GM21619 (cell line): ENCODE measurements at regions not wholly inside any gene's neighbourhood (a gene's known extent, or its start where the extent isn't known, plus 50 kb on each side); places are given as distances from the start of the nearest gene placed in this dataset.
"Not testable (repeated sequence)": the region's sequence is repeated elsewhere in the genome, so short reads cannot be mapped to it uniquely, and the experiment has no call there.

ENCODE experiments used
- ATAC-seq: cut with Tn5 transposase; IDR thresholded peaks from one replicate; pipeline ENCODE4 v1.9.1; 2021; ENCODE audit not compliant: unreplicated experiment

DNA sequence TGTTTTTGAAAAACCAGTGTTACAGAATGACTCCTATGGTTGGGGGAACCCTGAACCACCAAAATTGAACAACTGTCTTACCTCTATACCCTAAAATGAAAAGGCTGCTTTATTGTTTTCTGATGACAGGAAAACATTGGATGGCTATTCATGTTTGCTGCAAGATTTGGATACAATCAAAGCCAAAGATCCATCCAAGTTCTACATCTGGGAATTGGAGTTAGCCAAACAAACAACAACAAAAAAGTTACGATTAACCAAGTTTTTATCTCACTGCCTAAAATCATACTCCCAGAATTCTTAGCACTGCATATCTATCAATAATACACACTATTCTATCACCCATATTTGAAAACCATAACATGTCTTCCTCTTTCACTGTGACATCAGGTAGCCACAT, 349.7 kb upstream of the SLC7A11 start:
- ATAC-seq: no peak

DNA sequence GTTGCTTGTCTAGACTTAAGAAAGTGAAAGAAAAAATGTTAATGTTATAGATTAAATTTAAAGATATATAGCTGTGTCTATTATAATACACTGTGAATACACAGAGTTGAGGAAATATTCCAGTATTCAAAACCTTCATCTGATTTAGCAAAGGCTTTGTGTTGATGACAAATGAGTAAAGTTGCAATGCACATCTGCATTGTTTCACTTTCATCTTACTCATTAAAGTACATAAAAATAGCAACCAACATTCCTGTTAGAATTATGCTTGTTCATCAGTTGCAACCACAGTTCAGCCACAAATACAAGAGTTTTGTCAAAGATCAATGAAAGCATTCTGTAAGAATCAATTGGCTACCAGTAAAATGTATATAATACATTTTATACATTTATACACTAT, 346.4 kb upstream of the SLC7A11 start:
- ATAC-seq: no peak

DNA sequence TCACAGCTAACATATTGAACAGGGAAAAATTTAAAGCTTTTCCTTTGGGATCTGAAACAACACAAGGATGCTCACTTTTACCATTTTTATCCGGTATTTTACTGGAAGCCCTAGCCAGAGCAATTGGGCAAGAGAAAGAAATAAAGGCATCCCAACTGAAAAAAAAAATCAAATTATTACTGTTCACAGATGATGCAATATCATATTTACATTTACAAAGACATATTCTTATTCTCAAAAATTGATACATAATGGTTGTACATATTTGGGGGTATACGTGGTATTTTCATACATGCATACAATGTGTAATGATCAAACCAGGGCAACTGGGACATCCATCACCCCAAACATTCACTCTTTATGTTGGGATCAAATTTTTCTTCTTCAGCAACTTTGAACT, 337.0 kb upstream of the SLC7A11 start:
- no peak for ATAC-seq

DNA sequence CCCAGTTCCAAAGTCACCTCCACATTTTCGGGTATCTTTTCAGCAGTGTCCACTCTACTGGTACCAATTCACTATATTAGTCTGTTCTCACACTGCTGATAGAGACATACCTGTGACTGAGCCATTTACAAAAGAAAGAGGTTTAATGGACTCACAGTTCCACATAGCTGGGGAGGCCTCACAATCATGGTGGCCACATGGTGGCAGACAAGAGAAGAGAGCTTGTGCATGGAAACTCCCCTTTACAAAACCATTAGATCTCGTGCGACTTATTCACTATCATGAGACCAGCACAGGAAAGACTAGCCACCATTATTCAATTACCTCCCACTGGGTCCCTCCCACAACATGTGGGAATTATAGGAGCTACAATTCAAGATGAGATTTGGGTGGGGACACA, 335.7 kb upstream of the SLC7A11 start:
- ATAC-seq: not testable (repeated sequence)

DNA sequence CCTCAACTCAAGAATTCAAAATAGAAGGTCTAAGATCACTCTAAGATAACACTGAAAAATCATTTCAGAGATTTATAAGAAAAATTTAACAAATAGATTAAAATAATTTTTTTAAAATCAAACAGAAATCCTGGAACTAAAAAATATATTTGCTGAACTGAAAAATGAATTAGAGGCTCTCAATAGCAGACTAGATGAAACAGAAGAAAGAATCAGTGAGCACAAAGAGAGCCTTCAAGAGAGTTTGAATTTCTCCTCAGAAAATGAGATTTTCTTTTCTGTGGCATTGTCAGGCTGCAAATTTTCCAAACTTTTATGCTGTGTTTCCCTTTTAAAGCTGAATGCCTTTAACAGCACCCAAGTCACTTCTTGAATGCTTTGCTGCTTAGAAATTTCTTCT, 335.0 kb upstream of the SLC7A11 start:
- no peak for ATAC-seq

DNA sequence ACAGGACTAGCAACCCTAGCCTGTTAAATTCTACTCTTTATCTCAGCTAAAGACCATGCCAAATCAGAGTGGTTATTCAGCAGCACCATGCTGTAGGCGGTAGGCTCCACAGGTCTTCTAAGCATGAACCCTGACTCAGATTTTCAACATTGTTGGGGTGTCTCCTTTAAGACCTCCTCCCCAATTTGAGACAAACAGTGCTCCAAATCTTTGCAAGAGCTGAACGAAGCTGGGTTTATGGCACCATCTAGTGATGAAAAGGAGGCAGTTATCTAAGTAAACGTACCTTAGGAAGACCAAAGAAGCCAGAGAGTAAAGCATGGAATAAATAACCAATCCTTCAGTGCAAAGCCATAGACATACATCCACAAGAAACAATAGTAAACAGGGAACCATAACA, 334.5 kb upstream of the SLC7A11 start:
- ATAC-seq: no peak

DNA sequence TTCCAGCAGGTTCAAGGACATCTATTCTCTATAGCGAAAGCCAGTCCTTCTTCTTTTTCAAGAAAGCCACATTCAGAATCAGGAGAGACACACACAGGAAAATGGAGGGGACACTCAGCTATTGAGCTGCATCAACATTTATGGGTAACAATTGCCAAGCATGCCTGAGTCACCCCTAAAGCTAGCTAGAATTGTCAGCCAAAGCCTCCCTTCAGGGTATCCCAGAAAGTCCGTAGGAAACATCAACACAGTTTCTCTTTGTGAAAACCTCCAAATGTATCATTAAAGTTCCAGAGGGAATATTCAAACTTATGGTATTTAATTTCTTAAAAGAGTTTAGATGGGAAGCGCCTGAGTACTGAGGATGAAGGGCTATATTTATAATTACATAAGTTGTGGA, 331.1 kb upstream of the SLC7A11 start:
- no peak for ATAC-seq

DNA sequence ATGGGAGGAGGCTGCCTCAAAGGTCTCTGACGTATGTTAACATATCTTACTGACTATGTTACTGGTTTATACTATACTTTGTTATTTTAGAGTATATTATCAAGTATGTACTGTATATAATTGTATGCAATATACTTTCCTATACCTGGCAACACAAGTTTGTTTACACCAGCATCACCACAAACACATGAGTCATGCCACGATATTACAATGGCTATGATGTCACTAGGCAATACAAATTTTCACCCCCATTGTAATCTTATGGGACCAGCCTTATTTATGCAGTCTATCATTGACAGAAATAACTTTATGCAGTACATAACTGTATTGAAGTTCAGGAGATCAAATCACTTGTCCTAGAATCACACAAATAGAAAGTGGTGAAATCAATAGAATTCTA, 329.9 kb upstream of the SLC7A11 start:
- ATAC-seq: no peak

DNA sequence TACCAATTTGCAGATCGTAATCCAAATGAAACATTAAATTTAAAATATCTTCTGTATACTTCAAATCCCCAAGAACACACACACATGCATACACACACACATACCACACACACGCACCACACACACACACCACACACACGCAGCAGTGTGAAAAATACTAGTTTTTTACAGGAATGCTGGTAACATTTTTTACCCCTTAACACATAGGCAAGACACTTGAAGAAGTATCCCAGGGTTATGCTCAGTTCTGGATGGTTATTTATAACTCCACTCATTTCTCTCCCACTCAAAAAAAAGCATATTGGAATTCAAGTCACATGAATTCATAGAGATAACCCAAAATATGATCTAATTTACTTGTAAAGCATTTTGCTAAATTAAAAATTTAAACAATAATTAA, 325.5 kb upstream of the SLC7A11 start:
- ATAC-seq: no peak

DNA sequence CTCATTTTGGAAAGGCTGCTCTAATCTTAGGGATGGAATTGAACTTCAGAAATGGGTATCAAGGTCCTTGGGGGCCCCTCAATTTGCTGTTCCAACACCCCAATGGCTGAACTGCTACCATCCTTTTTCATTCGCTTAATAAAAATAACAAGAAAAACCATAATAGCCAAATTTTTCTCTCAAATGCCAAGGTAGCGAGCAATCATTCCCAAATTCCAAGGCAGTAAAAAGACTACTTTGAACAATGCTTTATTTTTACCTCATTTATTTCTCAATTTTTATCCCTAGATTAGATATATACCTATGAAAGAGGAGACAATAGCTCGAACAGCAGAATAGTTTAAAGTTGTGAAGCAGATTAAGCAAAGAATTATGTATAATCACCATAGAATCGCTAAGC, 323.4 kb upstream of the SLC7A11 start:
- no peak for ATAC-seq

DNA sequence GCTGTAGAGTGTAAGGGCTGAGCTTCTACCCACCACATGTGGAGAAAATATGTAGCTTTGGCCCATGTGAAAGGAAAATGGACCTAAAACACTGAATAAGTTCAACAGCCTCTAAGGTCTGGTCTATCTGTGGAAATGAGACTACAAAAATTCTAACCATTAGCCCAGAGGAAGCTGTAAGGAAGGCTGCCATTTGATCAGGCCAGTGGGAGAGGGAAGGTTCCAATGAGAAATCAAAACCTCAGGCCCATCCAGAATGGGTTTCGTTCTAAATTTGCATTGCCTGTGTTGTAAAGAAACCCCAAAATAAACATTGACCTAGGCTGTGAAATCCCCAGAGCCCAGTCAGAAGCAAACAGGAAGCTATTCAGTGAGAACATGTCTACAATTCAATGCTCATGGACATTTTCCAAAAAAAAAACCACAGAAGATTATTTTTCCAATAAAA, 320.4 kb upstream of the SLC7A11 start:
- ATAC-seq: peak; percentile 69

DNA sequence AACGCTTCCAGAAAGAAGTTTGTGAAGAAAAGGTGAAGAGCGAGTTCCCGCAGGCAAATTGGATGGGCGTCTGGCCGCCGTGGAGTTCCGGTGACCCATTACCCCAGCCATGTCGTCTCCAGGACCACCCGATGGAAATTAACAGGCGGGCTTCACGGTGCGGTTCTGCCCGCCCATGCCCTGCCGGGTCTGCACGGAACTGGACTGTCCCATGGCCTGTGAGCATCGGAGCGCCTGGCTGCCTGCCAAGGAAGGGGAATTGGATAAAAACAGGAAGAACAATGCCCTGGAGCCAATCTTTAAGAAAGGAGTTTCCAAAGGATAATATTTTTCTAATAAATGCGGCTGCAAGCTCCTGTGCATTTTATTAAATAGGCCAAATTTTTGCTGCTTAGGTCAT, 319.8 kb upstream of the SLC7A11 start:
- no peak for ATAC-seq

DNA sequence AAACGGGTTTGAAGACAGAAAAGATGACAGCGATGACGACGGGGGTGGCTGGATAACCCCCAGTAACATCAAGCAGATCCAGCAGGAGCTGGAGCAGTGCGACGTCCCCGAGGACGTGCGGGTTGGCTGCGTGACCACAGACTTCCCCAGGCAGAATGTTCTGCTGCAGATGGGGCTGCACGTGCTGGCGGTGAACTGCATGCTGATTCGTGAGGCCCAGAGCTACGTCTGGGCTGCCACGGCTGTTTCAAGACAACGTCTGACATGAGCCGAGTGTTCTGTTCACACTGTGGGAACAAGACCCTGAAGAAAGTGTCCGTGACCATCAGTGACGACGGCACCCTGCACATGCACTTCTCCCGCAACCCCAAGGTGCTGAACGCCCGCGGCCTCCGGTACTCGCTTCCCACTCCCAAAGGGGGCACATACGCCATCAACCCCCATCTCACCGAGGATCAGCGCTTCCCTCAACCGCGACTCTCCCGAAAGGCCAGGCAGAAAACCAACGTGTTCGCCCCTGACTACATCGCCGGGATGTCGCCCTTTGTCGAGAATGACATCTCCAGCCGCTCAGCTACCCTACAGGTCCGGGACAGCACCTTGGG, 319.2 kb upstream of the SLC7A11 start:
- no peak for ATAC-seq

DNA sequence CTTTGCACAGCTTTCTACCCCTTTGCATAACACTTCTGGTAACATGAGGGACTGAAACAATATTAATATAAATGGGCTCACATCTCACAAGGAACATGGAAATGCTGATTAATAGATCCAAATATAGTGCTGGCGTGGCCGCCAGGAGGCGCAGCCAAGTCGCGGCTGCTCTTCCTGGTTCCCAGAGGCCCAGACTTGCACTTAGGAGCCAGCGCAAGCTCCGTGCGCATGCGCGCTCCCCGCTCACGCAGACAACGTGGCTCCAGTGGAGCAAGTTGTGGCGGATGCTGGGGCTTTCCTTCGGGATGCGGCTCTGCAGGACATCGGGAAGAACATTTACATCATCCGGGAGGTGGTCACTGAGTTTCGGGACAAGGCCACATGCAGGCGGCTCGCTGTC, 318.3 kb upstream of the SLC7A11 start:
- no peak for ATAC-seq

DNA sequence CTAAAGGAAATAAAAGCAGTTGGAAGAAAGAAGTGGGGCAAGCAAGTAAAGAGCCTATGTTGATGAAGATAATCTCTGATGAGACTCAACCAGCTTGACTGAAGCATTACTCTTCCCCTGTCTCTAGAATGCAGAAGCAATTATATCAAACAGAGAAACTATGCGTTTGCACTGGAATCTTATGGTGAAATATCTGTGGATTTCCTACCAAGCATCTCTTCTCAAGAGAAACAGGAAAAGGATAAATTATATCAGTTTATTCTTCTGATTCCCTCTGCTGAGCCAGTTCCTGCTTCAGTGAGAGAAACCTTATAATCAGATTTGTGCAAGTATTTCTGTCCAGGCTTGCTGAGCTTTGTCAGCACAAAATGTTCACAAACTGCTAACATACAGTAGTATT, 316.7 kb upstream of the SLC7A11 start:
- ATAC-seq: no peak

DNA sequence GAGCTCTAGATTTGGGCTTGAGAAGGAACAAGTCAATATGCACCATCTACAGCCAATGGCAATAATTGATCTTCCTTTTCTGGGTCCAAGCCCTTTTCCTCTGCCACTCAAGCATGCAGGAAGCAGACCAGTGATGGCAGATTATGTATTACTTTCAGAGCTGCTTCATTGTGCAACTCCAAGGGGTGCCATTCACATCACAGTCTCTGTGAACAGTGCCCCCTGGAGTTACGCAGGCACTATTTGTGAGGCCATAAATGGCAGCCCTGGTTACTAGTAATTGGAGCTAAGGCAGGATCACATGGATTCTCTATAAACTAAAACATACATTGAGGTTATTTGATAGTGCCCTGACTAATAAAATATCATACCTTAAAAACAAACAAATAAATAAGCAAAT, 313.4 kb upstream of the SLC7A11 start:
- peak; percentile 92 for ATAC-seq

DNA sequence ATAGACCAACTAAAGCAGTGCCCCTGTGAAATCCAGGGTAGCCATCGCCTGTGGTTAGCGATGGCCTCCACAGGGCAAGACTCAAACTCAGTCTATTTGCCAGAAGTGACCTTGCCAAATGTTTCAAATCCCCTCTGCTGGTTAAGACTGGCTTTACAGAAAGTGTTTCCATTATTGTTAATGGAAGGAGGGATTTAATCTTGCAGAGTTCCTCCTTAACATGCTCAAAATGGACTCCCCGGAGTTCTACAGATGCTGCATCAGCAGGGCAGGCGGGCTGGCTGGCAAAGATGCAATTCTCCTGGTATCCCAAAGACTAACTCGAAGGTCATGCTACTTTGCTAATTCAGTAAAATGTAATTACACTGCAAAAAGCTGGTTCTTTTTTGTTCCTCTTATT, 313.0 kb upstream of the SLC7A11 start:
- no peak for ATAC-seq

DNA sequence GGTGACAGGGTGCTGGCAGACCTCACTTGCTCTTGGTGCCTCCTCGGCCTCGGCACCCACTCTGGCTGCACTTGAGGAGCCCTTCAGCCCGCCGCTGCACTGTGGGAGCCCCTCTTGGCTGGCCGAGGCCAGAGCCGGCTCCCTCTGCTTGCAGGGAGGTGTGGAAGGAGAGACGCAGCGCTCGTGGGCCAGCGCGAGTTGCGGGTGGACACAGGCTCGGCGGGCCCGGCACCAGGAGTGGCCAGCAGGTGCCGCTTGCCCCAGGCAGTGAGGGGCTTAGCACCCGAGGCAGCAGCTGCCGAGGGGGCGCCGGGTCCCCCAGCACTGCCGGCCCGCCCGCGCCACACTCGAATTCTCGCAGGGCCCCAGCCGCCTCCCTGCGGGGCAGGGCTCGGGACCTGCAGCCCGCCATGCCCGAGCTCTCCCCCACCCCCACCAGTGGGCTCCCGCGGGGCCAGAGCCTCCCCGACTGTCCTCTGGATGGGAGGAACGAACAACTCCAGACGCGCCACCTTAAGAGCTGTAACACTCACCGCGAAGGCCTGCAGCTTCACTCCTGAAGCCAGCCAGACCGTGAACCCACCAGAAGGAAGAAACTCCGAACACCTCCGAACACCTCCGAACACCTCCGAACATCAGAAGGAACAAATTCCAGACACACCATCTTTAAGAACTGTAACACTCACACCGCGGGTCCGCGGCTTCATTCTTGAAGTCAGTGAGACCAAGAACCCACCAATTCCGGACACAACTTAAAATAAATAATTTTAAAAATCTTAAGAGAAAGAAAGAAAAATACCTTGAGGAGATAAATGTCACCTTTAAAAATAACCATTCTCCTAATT, 311.1 kb upstream of the SLC7A11 start:
- no peak for ATAC-seq

DNA sequence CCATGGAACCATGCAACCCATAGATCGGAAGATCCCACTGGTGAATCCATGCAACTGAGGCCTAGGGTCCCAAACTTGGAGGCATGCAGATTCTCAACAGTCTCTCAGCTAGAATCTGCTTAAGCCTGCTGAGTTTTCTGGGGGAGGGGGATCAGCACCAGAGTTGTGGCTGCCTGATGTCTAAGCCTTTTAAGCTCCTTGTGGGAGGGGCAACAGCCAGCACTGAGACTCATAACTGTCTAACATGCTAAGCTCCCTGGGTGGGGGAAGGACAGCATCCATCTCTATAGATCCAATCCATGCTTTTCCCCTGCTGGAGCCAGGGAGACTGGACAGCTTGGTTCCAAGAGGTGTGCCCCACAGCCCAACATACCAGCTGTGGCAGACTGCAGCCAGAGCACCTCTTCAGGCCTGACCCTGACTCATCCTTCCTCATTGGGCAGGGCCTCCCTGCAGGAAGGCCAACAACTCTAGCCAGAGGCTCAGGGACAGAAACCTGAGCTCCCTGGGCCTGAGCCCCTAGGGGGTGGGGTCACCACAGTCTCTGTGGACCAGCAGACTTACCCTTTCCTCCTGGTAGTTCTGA, 300.1 kb upstream of the SLC7A11 start:
- ATAC-seq: no peak

DNA sequence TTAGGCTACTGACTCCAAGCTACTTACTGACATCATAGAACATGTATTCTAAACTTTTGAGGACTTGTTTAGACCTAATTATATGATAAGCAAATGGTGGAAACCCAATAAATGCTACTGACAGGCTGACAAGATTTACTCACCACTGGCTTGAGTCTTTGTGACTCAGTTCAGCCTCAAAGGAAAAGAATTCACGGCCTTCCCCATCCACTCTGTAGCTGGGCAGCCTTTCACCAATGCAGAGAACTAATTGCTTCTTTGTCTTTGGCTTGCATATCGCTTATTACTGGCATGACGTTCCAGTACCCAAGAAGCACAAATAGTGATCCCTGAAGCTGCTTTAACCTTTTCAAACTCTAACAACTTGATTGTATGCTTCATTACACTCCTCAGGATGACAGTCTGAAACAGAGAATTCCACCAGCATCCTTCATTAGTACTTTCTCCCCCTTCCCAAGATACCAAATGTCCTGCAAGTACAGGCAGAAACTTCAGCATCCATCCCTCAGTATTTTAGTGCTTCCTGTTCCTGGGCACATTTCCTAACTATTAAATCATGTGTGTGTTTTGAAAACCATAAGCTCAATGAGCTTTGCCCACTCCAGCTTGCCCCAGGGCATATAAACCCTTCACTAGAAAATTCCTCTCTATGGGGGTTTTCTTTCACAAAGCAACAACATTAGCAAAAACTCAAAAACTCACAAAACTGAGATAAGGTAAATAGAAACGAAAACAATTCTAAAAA, 298.1 kb upstream of the SLC7A11 start:
- no peak for ATAC-seq

DNA sequence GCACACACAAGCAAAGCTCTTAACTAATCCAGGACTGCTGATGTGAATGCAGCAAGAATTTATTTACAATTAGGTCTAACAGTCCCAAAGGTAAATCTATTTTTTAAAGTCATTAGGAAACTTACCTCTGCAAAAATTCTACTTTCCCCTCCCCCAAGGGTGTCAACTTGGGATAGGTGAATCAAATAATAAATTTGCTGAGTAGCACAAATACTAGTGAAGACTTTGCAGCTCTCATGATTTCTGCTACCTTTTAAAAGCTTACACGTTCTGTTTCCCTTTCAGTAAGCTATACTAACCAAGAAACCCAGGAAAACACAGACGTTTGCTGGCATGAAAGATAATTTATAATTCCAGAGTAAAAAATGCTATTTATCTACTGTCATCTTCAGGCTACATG, 296.6 kb upstream of the SLC7A11 start:
- ATAC-seq: no peak
